ENCODE measurements at regions not wholly inside any gene's neighbourhood (a gene's known extent, or its start where the extent isn't known, plus 50 kb on each side); places are given as distances from the start of the nearest gene placed in this dataset.

DNA sequence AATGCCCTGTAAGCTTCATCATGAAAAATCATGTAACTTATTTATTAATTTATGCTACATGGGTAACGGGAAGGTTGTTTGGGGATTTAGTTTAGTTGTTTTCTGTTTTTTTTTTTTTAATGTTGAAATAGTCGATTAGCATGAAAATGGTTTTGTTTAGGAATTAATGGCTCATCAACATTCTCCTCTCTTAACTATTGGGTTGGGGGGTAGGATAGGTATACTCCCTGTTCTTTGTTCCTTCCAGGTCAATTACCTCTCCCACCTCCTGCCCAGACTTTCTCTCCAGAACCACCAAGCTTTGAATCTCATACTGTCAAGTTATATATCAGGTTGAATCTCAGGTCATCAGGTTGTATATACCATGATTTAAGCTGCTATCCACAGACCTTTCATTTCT is 568.7 kb upstream of the DSEL start:
- Histone ChIP-seq H3K27ac (ENCODE audit: low read depth, low read length) (no peak overlapping the region), H3K4me1 (ENCODE audit: insufficient read depth, low read length) (no peaks in the 10 kb centered on the region), H3K27me3 (ENCODE audit: insufficient read depth, low read length, poor library complexity, severe bottlenecking) (no peaks in the 10 kb centered on the region), H3K4me3 (ENCODE audit: low read length) (no peak overlapping the region), H3K36me3 (ENCODE audit: insufficient read depth, low read length) (no peaks in the 10 kb centered on the region), H3K9me3 (ENCODE audit: low read length) (no peaks in the 10 kb centered on the region)
- DNase-seq = no peak
- ChIA-PET POLR2A (no interaction called here), CTCF (interaction anchor here (1.1 kb wide), 1 partner anchor 10 kb away, joined by 3 read pairs; no protein-coding TSS in a partner anchor)
- Mint-ChIP-seq H3K27ac (no peak overlapping the region), H3K9me3 (peaks cover 0 to 4% (median 0%) of the 10 kb centered on the region in 5 donors), H3K27me3 (no peaks in the 10 kb centered on the region), H3K36me3 (no peaks in the 10 kb centered on the region), H3K4me1 (no peaks in the 10 kb centered on the region), H3K4me3 (no peak overlapping the region)

DNA sequence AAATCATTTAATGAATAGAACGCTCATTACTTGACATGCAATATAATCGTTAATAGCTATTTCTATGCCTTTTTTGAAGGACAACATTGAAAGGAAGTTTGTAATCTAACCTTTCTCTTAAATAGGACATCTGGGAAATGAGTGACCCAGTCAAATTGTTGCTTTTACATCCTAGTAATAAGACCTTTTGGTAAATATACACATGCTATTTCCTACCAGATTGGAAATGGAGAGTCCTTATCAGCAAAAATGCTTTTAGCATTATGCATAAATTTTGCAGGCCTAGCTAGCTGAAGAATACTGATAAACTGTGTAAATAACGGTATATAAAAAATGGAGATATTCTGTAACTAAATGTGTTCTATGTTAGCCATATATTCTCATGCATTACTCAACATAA is 567.3 kb upstream of the DSEL start:
- Histone ChIP-seq H3K27ac (ENCODE audit: low read depth, low read length) (no peak overlapping the region), H3K36me3 (ENCODE audit: insufficient read depth, low read length) (no peaks in the 10 kb centered on the region), H3K9me3 (ENCODE audit: low read length) (no peaks in the 10 kb centered on the region), H3K4me1 (ENCODE audit: insufficient read depth, low read length) (no peaks in the 10 kb centered on the region), H3K27me3 (ENCODE audit: insufficient read depth, low read length, poor library complexity, severe bottlenecking) (no peaks in the 10 kb centered on the region), H3K4me3 (ENCODE audit: low read length) (no peak overlapping the region)
- CTCF ChIA-PET = no interaction called here
- no peak overlapping the region for H3K27ac Mint-ChIP-seq
- POLR2A ChIA-PET = no interaction called here
- H3K27me3 Mint-ChIP-seq = no peaks in the 10 kb centered on the region
- H3K4me3 Mint-ChIP-seq = no peak overlapping the region
- H3K9me3 Mint-ChIP-seq = peaks cover 0 to 4% (median 0%) of the 10 kb centered on the region in 5 donors
- H3K36me3 Mint-ChIP-seq = no peaks in the 10 kb centered on the region
- H3K4me1 Mint-ChIP-seq = no peaks in the 10 kb centered on the region
- DNase-seq = no peak

DNA sequence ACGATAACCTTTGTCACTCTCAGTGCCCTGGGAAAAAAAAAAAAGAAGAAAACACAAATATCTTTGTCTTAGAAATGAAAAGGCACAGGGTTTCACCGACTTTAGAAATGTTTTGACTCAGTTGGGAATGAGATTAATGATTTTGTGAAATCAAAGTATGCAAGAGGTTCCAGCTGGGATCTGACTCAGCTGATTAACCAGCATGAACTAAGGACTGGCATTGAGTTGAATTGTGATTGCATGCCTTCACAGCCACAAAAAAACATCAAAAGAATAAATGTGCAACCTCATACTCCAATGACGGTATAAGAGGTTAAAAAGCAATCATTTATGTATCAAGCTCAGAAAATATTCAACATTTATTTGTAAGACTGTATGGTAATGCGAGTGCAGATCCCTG is 566.6 kb upstream of the DSEL start:
- no peak for DNase-seq
- CTCF ChIA-PET = no interaction called here
- H3K27me3 Mint-ChIP-seq = no peaks in the 10 kb centered on the region
- POLR2A ChIA-PET = no interaction called here
- Histone ChIP-seq H3K9me3 (ENCODE audit: low read length) (no peaks in the 10 kb centered on the region), H3K27me3 (ENCODE audit: insufficient read depth, low read length, poor library complexity, severe bottlenecking) (no peaks in the 10 kb centered on the region), H3K27ac (ENCODE audit: low read depth, low read length) (no peak overlapping the region), H3K36me3 (ENCODE audit: insufficient read depth, low read length) (no peaks in the 10 kb centered on the region), H3K4me3 (ENCODE audit: low read length) (no peak overlapping the region), H3K4me1 (ENCODE audit: insufficient read depth, low read length) (no peaks in the 10 kb centered on the region)
- no peak overlapping the region for H3K4me3 Mint-ChIP-seq
- no peaks in the 10 kb centered on the region for H3K4me1 Mint-ChIP-seq
- peaks cover 0 to 4% (median 0%) of the 10 kb centered on the region in 5 donors for H3K9me3 Mint-ChIP-seq
- no peaks in the 10 kb centered on the region for H3K36me3 Mint-ChIP-seq
- H3K27ac Mint-ChIP-seq = no peak overlapping the region

DNA sequence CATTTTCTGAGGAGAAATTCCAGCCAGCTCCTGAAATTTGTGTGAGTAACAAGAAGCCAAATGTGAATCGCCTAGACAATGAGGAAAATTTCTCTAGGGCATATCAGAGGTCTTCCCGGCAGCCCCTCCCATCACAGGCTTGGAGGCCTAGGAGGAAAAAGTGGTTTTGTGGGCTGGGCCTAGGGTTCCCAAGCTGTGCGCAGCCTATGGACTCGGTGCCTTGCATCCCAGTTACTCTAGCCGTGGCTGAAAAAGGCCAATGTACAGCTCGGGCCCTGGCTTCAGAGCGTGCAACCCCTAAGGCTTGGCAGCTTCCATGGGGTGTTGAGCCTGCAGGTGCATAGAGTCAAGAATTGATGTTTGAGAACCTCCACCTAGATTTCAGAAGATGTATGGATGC is 556.2 kb upstream of the DSEL start:
- H3K27ac ChIP-seq (ENCODE audit: low read depth, low read length) = no peak overlapping the region
- Mint-ChIP-seq H3K36me3 (no peaks in the 10 kb centered on the region), H3K4me3 (no peak overlapping the region), H3K9me3 (peaks cover 0 to 11% (median 3%) of the 10 kb centered on the region in 5 donors), H3K4me1 (no peaks in the 10 kb centered on the region), H3K27me3 (no peaks in the 10 kb centered on the region), H3K27ac (no peak overlapping the region)
- no peak for DNase-seq
- CTCF ChIA-PET = no interaction called here
- POLR2A ChIA-PET = no interaction called here
- no peaks in the 10 kb centered on the region for H3K27me3 ChIP-seq (ENCODE audit: insufficient read depth, low read length, poor library complexity, severe bottlenecking)
- H3K9me3 ChIP-seq (ENCODE audit: low read length) = no peaks in the 10 kb centered on the region
- no peak overlapping the region for H3K4me3 ChIP-seq (ENCODE audit: low read length)
- no peaks in the 10 kb centered on the region for H3K36me3 ChIP-seq (ENCODE audit: insufficient read depth, low read length)
- no peaks in the 10 kb centered on the region for H3K4me1 ChIP-seq (ENCODE audit: insufficient read depth, low read length)

DNA sequence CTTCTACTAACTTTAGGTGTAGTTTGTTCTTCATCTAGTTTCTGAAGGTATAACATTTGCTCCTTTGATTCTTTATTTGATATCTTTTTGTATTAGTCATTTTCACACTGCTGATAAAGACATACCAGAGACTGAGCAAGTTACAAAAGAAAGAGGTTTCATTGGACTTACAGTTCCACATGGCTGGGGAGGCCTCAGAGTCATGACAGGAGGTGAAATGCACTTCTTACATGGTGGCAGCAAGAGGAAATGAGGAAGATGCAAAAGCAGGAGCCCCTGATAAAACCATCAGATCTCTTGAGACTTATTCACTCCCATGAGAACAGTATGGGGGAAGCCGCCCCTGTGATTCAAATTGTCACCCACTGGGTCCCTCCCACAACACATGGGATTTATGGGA is 544.4 kb upstream of the DSEL start:
- DNase-seq = no peak
- Histone ChIP-seq H3K27me3 (ENCODE audit: insufficient read depth, low read length, poor library complexity, severe bottlenecking) (no peaks in the 10 kb centered on the region), H3K9me3 (ENCODE audit: low read length) (no peaks in the 10 kb centered on the region), H3K36me3 (ENCODE audit: insufficient read depth, low read length) (no peaks in the 10 kb centered on the region), H3K4me1 (ENCODE audit: insufficient read depth, low read length) (no peaks in the 10 kb centered on the region), H3K4me3 (ENCODE audit: low read length) (no peak overlapping the region), H3K27ac (ENCODE audit: low read depth, low read length) (no peak overlapping the region)
- Mint-ChIP-seq H3K27ac (no peak overlapping the region), H3K27me3 (no peaks in the 10 kb centered on the region), H3K4me1 (no peaks in the 10 kb centered on the region), H3K9me3 (peaks cover 0 to 12% (median 3%) of the 10 kb centered on the region in 5 donors), H3K4me3 (no peak overlapping the region), H3K36me3 (no peaks in the 10 kb centered on the region)
- POLR2A ChIA-PET = no interaction called here
- CTCF ChIA-PET = no interaction called here

DNA sequence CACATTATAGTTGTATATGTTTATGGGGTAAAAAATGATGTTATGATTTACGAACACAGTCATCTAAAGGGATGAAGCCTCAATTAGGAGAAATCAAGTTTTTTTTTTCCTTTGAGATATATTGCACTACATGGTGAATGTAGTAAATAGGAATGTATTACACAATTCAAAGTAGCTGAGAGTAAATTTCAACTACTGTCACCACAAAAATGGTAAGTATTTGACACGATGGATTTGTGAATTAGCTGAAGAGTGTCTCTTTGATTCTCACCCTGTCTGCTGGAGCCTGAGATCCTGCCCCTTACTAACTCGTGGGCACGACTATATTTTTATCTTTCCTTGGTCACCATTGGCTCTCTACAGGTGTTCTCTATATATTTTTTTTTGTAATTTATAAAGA is 540.4 kb upstream of the DSEL start:
- H3K9me3 Mint-ChIP-seq = peaks cover 0 to 2% (median 0%) of the 10 kb centered on the region in 5 donors
- H3K4me3 Mint-ChIP-seq = no peak overlapping the region
- no peak overlapping the region for H3K27ac ChIP-seq (ENCODE audit: low read depth, low read length)
- no peaks in the 10 kb centered on the region for H3K36me3 Mint-ChIP-seq
- H3K27me3 Mint-ChIP-seq = no peaks in the 10 kb centered on the region
- H3K4me1 ChIP-seq (ENCODE audit: insufficient read depth, low read length) = no peaks in the 10 kb centered on the region
- POLR2A ChIA-PET = no interaction called here
- no peak overlapping the region for H3K4me3 ChIP-seq (ENCODE audit: low read length)
- H3K27ac Mint-ChIP-seq = no peak overlapping the region
- no peaks in the 10 kb centered on the region for H3K9me3 ChIP-seq (ENCODE audit: low read length)
- no peaks in the 10 kb centered on the region for H3K4me1 Mint-ChIP-seq
- CTCF ChIA-PET = no interaction called here
- no peaks in the 10 kb centered on the region for H3K36me3 ChIP-seq (ENCODE audit: insufficient read depth, low read length)
- no peak for DNase-seq
- H3K27me3 ChIP-seq (ENCODE audit: insufficient read depth, low read length, poor library complexity, severe bottlenecking) = no peaks in the 10 kb centered on the region

DNA sequence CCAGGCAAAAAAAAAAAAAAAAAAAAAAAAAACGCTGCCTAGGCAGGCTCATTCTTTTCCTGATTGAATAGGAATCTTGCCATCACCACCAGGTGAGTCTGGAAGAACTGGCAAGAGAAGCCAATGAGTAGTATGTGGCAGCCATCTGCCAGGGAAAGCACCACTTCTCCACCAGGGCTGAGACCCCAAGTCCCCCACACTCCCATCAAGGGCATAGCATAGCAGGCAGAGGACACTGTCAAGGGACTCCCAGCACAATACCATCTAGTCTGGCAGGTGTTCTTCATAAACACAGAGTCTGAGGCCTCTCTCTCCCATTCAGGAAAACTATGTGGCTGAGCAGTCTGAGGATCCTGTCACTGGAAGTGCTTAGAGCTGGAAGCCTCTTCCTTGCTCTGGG is 538.1 kb upstream of the DSEL start:
- H3K27me3 ChIP-seq (ENCODE audit: insufficient read depth, low read length, poor library complexity, severe bottlenecking) = no peaks in the 10 kb centered on the region
- no peaks in the 10 kb centered on the region for H3K9me3 ChIP-seq (ENCODE audit: low read length)
- Mint-ChIP-seq H3K4me3 (no peak overlapping the region), H3K9me3 (peaks cover 0 to 2% (median 0%) of the 10 kb centered on the region in 5 donors), H3K27ac (no peak overlapping the region), H3K4me1 (no peaks in the 10 kb centered on the region), H3K36me3 (no peaks in the 10 kb centered on the region), H3K27me3 (no peaks in the 10 kb centered on the region)
- H3K4me3 ChIP-seq (ENCODE audit: low read length) = no peak overlapping the region
- H3K27ac ChIP-seq (ENCODE audit: low read depth, low read length) = no peak overlapping the region
- POLR2A ChIA-PET = no interaction called here
- CTCF ChIA-PET = no interaction called here
- H3K36me3 ChIP-seq (ENCODE audit: insufficient read depth, low read length) = no peaks in the 10 kb centered on the region
- H3K4me1 ChIP-seq (ENCODE audit: insufficient read depth, low read length) = no peaks in the 10 kb centered on the region
- DNase-seq = no peak

DNA sequence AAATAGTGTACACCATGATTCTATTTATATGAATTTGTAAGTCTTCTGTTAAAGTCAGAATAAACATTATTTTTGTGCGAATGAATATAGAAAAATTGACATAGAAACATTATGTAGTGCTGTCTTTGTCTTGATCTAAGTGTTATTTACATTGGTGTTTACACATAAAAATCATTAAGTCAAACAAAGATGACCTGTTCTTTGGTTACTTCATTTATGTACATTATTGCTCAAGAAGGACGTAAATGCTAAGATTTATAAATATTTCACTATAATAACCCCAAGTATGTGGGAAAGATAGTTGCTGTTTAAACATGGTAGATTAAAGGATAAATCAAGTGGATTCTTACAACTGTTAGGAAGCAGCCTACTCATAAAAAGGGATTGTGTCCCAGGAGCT is 536.8 kb upstream of the DSEL start:
- Histone ChIP-seq H3K9me3 (ENCODE audit: low read length) (no peaks in the 10 kb centered on the region), H3K36me3 (ENCODE audit: insufficient read depth, low read length) (no peaks in the 10 kb centered on the region), H3K27ac (ENCODE audit: low read depth, low read length) (no peak overlapping the region), H3K4me1 (ENCODE audit: insufficient read depth, low read length) (no peaks in the 10 kb centered on the region), H3K27me3 (ENCODE audit: insufficient read depth, low read length, poor library complexity, severe bottlenecking) (no peaks in the 10 kb centered on the region), H3K4me3 (ENCODE audit: low read length) (no peak overlapping the region)
- H3K4me3 Mint-ChIP-seq = no peak overlapping the region
- DNase-seq = no peak
- H3K4me1 Mint-ChIP-seq = no peaks in the 10 kb centered on the region
- peaks cover 0 to 2% (median 0%) of the 10 kb centered on the region in 5 donors for H3K9me3 Mint-ChIP-seq
- no peaks in the 10 kb centered on the region for H3K27me3 Mint-ChIP-seq
- POLR2A ChIA-PET = no interaction called here
- CTCF ChIA-PET = no interaction called here
- no peak overlapping the region for H3K27ac Mint-ChIP-seq
- no peaks in the 10 kb centered on the region for H3K36me3 Mint-ChIP-seq

DNA sequence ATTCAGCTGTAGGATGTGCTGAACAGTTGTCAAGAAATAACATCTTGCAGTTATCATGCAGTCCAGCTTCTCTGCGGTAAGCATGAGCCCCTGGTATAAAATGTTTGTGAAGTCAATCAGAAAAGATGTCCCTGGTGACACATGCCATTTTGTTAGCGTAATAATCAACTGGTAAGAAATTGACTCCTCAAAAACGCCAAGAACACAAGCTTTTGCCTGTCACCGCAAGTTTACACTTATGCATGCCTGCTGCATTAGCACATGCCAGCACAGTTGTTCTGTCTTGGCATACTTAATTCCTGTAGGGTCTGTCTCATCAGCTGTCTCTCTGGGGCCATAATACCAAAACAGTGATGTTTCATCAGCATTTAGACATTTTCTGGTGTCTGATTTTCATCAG is 524.8 kb upstream of the DSEL start:
- Mint-ChIP-seq H3K4me3 (no peak overlapping the region), H3K9me3 (peaks cover 0 to 5% (median 0%) of the 10 kb centered on the region in 5 donors)
- no peak overlapping the region for H3K27ac ChIP-seq (ENCODE audit: low read depth, low read length)

More for the DNA sequence above, 524.8 kb upstream of the DSEL start:
- DNase-seq = no peak
- Mint-ChIP-seq H3K4me1 (no peaks in the 10 kb centered on the region), H3K27me3 (no peaks in the 10 kb centered on the region), H3K27ac (no peak overlapping the region), H3K36me3 (no peaks in the 10 kb centered on the region)
- CTCF ChIA-PET = no interaction called here
- Histone ChIP-seq H3K27me3 (ENCODE audit: insufficient read depth, low read length, poor library complexity, severe bottlenecking) (no peaks in the 10 kb centered on the region), H3K4me3 (ENCODE audit: low read length) (no peak overlapping the region), H3K36me3 (ENCODE audit: insufficient read depth, low read length) (no peaks in the 10 kb centered on the region), H3K4me1 (ENCODE audit: insufficient read depth, low read length) (no peaks in the 10 kb centered on the region), H3K9me3 (ENCODE audit: low read length) (no peaks in the 10 kb centered on the region)
- POLR2A ChIA-PET = no interaction called here

Data from CD8-positive, alpha-beta memory T cell (primary cell).